ENCODE measurements at regions not wholly inside any gene's neighbourhood (a gene's known extent, or its start where the extent isn't known, plus 50 kb on each side); places are given as distances from the start of the nearest gene placed in this dataset.

- Histone ChIP-seq H3K4me3 (ENCODE audit: low read length, poor library complexity, severe bottlenecking) (no peak overlapping the region), H2AFZ (ENCODE audit: low read length) (no peak overlapping the region), H3K4me2 (ENCODE audit: low read depth, low read length, poor library complexity, severe bottlenecking) (no peak overlapping the region), H3K79me2 (ENCODE audit: insufficient read depth, low read length) (no peaks in the 10 kb centered on the region), H3K27me3 (ENCODE audit: insufficient read depth, low read length, poor library complexity, severe bottlenecking) (no peaks in the 10 kb centered on the region), H3F3A (ENCODE audit: low read depth) (no peaks in the 10 kb centered on the region), H3K9me3 (ENCODE audit: insufficient read depth, low read depth, low read length) (no peaks in the 10 kb centered on the region), H4K20me1 (ENCODE audit: insufficient read depth, low read length, poor library complexity, severe bottlenecking) (no peaks in the 10 kb centered on the region), H3K9me2 (replicated peaks; ENCODE audit: low read depth, low read length) (no peaks in the 10 kb centered on the region), H3K9ac (ENCODE audit: low read depth, low read length, poor library complexity, severe bottlenecking) (no peak overlapping the region), H3K4me1 (ENCODE audit: insufficient read depth, low read length, poor library complexity, severe bottlenecking) (no peaks in the 10 kb centered on the region), H3K36me3 (ENCODE audit: insufficient read depth, low read length) (no peaks in the 10 kb centered on the region)
- TF ChIP-seq EZH2phosphoT487 (IDR thresholded peaks at IDR 0.05; ENCODE audit: borderline replicate concordance) = no peak
- TF ChIP-seq, protein P1, sequence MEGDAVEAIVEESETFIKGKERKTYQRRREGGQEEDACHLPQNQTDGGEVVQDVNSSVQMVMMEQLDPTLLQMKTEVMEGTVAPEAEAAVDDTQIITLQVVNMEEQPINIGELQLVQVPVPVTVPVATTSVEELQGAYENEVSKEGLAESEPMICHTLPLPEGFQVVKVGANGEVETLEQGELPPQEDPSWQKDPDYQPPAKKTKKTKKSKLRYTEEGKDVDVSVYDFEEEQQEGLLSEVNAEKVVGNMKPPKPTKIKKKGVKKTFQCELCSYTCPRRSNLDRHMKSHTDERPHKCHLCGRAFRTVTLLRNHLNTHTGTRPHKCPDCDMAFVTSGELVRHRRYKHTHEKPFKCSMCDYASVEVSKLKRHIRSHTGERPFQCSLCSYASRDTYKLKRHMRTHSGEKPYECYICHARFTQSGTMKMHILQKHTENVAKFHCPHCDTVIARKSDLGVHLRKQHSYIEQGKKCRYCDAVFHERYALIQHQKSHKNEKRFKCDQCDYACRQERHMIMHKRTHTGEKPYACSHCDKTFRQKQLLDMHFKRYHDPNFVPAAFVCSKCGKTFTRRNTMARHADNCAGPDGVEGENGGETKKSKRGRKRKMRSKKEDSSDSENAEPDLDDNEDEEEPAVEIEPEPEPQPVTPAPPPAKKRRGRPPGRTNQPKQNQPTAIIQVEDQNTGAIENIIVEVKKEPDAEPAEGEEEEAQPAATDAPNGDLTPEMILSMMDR (conservative IDR thresholded peaks at IDR 0.05; ENCODE audit: low read length) = no peak
Measured at GRCh38 chr18:73288813-73289212, 421.0 kb upstream of the NETO1 start.

DNA sequence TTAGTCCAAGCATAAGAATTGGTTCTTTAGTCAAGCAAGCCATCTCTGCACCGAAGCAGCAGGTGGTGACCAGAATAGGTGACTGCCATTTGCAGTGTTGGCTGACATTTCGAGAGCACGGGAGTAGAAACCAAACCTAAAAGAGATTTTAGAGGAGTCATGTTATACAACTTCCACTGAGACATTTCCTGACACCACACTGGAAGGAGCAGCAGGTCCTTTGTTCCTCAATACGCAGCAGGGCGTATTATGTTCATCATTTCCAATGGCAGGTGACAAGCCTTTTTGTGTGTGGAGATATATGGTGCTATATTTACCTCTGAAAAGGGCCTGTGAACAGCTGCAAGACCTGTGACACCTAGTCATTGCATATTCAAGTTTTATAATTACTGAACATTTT, 418.8 kb upstream of the NETO1 start:
- TF ChIP-seq, protein P1 (conservative IDR thresholded peaks at IDR 0.05; ENCODE audit: low read length) = no peak
- TF ChIP-seq EZH2phosphoT487 (IDR thresholded peaks at IDR 0.05; ENCODE audit: borderline replicate concordance) = no peak
- H3K9ac ChIP-seq (ENCODE audit: low read depth, low read length, poor library complexity, severe bottlenecking) = no peak overlapping the region
- no peak overlapping the region for H3K4me2 ChIP-seq (ENCODE audit: low read depth, low read length, poor library complexity, severe bottlenecking)

DNA sequence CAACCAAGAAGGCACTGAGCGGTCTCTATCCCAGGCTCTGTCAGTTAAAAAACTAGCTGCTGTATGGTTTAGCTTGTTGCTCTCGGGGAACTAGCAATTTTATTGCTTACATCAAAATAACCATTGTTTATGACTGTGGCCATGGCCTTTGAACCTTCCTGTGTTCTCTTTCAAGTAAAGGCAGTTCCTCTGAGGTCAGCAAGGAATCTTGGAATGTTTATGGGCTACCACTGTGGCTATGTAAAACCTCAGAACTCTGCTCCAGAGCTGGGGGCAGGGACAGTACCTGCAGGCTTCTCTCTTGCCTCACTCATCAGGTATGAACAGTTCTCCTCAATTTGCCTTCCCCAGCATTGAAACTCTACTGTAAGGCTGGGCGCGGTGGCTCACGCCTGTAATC, 416.0 kb upstream of the NETO1 start:
- Histone ChIP-seq H3F3A (ENCODE audit: low read depth) (no peaks in the 10 kb centered on the region), H3K4me1 (ENCODE audit: insufficient read depth, low read length, poor library complexity, severe bottlenecking) (no peaks in the 10 kb centered on the region), H3K9me3 (ENCODE audit: insufficient read depth, low read depth, low read length) (no peaks in the 10 kb centered on the region), H3K4me2 (ENCODE audit: low read depth, low read length, poor library complexity, severe bottlenecking) (no peak overlapping the region), H3K9me2 (replicated peaks; ENCODE audit: low read depth, low read length) (no peaks in the 10 kb centered on the region), H3K4me3 (ENCODE audit: low read length, poor library complexity, severe bottlenecking) (no peak overlapping the region), H3K79me2 (ENCODE audit: insufficient read depth, low read length) (no peaks in the 10 kb centered on the region), H4K20me1 (ENCODE audit: insufficient read depth, low read length, poor library complexity, severe bottlenecking) (no peaks in the 10 kb centered on the region), H3K9ac (ENCODE audit: low read depth, low read length, poor library complexity, severe bottlenecking) (no peak overlapping the region), H2AFZ (ENCODE audit: low read length) (no peak overlapping the region), H3K27me3 (ENCODE audit: insufficient read depth, low read length, poor library complexity, severe bottlenecking) (no peaks in the 10 kb centered on the region), H3K36me3 (ENCODE audit: insufficient read depth, low read length) (no peaks in the 10 kb centered on the region)
- TF ChIP-seq, protein P1 (conservative IDR thresholded peaks at IDR 0.05; ENCODE audit: low read length) = no peak
- no peak for TF ChIP-seq EZH2phosphoT487 (IDR thresholded peaks at IDR 0.05; ENCODE audit: borderline replicate concordance)

More for the DNA sequence above, 418.8 kb upstream of the NETO1 start:
- H3K36me3 ChIP-seq (ENCODE audit: insufficient read depth, low read length) = no peaks in the 10 kb centered on the region
- H4K20me1 ChIP-seq (ENCODE audit: insufficient read depth, low read length, poor library complexity, severe bottlenecking) = no peaks in the 10 kb centered on the region
- H3K4me1 ChIP-seq (ENCODE audit: insufficient read depth, low read length, poor library complexity, severe bottlenecking) = no peaks in the 10 kb centered on the region
- H3K27me3 ChIP-seq (ENCODE audit: insufficient read depth, low read length, poor library complexity, severe bottlenecking) = no peaks in the 10 kb centered on the region
- no peaks in the 10 kb centered on the region for H3F3A ChIP-seq (ENCODE audit: low read depth)
- no peak overlapping the region for H3K4me3 ChIP-seq (ENCODE audit: low read length, poor library complexity, severe bottlenecking)
- H2AFZ ChIP-seq (ENCODE audit: low read length) = no peak overlapping the region
- H3K9me3 ChIP-seq (ENCODE audit: insufficient read depth, low read depth, low read length) = no peaks in the 10 kb centered on the region
- no peaks in the 10 kb centered on the region for H3K79me2 ChIP-seq (ENCODE audit: insufficient read depth, low read length)
- H3K9me2 ChIP-seq (replicated peaks; ENCODE audit: low read depth, low read length) = no peaks in the 10 kb centered on the region

Measured in Loucy (cell line).